ENCODE measurements at regions not wholly inside any gene's neighbourhood (a gene's known extent, or its start where the extent isn't known, plus 50 kb on each side); places are given as distances from the start of the nearest gene placed in this dataset.

DNA sequence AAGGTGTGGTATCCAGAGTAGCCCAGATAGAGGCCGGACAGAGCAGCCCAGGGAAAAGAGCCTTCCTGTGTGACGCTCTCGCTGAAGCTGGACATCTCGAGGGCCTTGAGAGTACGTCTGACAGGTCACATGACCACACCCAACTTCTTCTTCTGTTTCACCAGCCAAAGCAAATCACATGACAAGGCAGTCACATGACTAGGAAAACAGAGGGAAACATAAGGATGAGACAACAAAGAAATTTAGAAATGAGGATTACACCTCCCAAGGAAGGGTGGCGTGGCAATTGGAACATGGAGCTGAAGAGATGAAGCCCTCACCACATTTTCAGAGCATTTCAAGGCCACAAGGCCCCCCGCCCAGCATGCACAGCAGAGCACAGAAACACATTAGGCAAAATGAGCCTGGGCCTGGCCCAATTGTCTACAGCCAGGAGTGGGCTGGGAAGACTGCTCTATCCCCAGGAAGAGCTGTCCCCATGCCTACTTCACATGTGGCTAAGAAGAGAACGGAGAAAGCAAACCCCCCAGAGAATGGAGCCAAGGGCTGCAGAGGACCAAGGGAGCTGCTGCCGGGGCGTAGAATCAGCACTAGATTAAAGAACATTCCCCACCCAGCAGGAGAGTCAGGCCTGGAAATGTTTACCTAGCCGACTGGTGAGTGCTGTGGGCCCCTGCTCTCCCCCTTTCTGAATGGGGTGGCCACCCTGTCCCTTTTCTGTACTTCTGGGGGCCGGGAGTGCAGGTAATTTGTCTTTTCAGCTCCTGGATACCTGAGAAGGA, 305.1 kb downstream of the NPHP4 start:
- H3K4me1 ChIP-seq (ENCODE audit: insufficient read depth, low read length), result peaks cover 2% of the 10 kb centered on the region; the same call in 1 of the 2 replicates
- no peak overlapping the region for H2AFZ ChIP-seq (ENCODE audit: low read length)
- H3K9ac ChIP-seq (ENCODE audit: low read length), result no peak overlapping the region
- ATAC-seq (no peak), DNase-seq (no peak)
- no peak overlapping the region for H3K4me2 ChIP-seq (ENCODE audit: low read length)
- H4K20me1 ChIP-seq (ENCODE audit: low read length), result no peaks in the 10 kb centered on the region
- BruUV-seq (replicated peaks), result no TSS peak
- TF ChIP-seq, protein P1, sequence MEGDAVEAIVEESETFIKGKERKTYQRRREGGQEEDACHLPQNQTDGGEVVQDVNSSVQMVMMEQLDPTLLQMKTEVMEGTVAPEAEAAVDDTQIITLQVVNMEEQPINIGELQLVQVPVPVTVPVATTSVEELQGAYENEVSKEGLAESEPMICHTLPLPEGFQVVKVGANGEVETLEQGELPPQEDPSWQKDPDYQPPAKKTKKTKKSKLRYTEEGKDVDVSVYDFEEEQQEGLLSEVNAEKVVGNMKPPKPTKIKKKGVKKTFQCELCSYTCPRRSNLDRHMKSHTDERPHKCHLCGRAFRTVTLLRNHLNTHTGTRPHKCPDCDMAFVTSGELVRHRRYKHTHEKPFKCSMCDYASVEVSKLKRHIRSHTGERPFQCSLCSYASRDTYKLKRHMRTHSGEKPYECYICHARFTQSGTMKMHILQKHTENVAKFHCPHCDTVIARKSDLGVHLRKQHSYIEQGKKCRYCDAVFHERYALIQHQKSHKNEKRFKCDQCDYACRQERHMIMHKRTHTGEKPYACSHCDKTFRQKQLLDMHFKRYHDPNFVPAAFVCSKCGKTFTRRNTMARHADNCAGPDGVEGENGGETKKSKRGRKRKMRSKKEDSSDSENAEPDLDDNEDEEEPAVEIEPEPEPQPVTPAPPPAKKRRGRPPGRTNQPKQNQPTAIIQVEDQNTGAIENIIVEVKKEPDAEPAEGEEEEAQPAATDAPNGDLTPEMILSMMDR (conservative IDR thresholded peaks at IDR 0.05; ENCODE audit: low read depth, low read length), result no peak
- TF ChIP-seq EZH2 (IDR thresholded peaks at IDR 0.05; ENCODE audit: low read length, unreplicated experiment), result no peak
- no peak for TF ChIP-seq EZH2phosphoT487 (IDR thresholded peaks at IDR 0.05; ENCODE audit: borderline replicate concordance, low read length)
- intact Hi-C loops (cut with micrococcal nuclease), result no loop called here
- H3K9me2 ChIP-seq (replicated peaks; ENCODE audit: low read length), result no peaks in the 10 kb centered on the region
- H3K36me3 ChIP-seq (ENCODE audit: low read depth, low read length), result no peaks in the 10 kb centered on the region
- ChIA-PET POLR2A (ENCODE audit: unreplicated experiment) (no interaction called here), CTCF (no interaction called here)
- H3K9me3 ChIP-seq (ENCODE audit: low read length), result no peaks in the 10 kb centered on the region
- H3F3A ChIP-seq (ENCODE audit: low read length, unreplicated experiment), result no peaks in the 10 kb centered on the region
- H3K4me3 ChIP-seq (ENCODE audit: low read length), result no peak overlapping the region
- no peak overlapping the region for H3K27ac ChIP-seq (ENCODE audit: low read length)
- H3K27me3 ChIP-seq (ENCODE audit: low read length), result peaks cover 91% of the 10 kb centered on the region
- H3K79me2 ChIP-seq (ENCODE audit: low read length), result no peaks in the 10 kb centered on the region

DNA sequence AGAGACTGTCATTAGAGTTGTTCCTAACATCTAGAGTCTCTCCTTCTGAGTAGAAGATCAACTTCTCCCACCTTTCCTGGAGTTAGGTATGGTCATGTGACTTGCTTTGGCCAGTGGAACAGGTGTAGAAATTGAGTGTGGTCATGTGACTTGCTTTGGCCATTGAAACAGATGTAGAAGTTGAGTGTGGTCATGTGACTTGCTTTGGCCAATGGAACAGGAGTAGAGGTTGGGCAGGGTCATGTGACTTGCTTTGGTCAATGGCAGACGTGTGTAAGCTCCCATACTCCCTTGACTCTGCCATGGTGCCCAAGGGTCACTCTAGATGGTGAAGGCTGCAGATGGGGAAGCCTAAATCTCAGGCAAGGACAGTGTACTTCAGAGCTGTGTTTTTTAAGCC, 306.0 kb downstream of the NPHP4 start:
- no peak overlapping the region for H3K4me3 ChIP-seq (ENCODE audit: low read length)
- H3K79me2 ChIP-seq (ENCODE audit: low read length), result no peaks in the 10 kb centered on the region
- no peak overlapping the region for H3K9ac ChIP-seq (ENCODE audit: low read length)
- peaks cover 2% of the 10 kb centered on the region; the same call in 1 of the 2 replicates for H3K4me1 ChIP-seq (ENCODE audit: insufficient read depth, low read length)
- POLR2A ChIA-PET (ENCODE audit: unreplicated experiment), result no interaction called here
- no peak overlapping the region for H3K4me2 ChIP-seq (ENCODE audit: low read length)
- DNase-seq, result no peak
- intact Hi-C loops (cut with micrococcal nuclease), result no loop called here
- no peak overlapping the region for H3K27ac ChIP-seq (ENCODE audit: low read length)
- no peaks in the 10 kb centered on the region for H3K9me3 ChIP-seq (ENCODE audit: low read length)
- H3K27me3 ChIP-seq (ENCODE audit: low read length), result peaks cover 84% of the 10 kb centered on the region
- CTCF ChIA-PET, result no interaction called here
- no peaks in the 10 kb centered on the region for H3F3A ChIP-seq (ENCODE audit: low read length, unreplicated experiment)
- TF ChIP-seq EZH2phosphoT487 (IDR thresholded peaks at IDR 0.05; ENCODE audit: borderline replicate concordance, low read length) (no peak), EZH2 (IDR thresholded peaks at IDR 0.05; ENCODE audit: low read length, unreplicated experiment) (no peak)
- TF ChIP-seq, protein P1 (conservative IDR thresholded peaks at IDR 0.05; ENCODE audit: low read depth, low read length), result no peak
- H4K20me1 ChIP-seq (ENCODE audit: low read length), result no peaks in the 10 kb centered on the region
- no peak for ATAC-seq
- H3K36me3 ChIP-seq (ENCODE audit: low read depth, low read length), result no peaks in the 10 kb centered on the region
- H3K9me2 ChIP-seq (replicated peaks; ENCODE audit: low read length), result no peaks in the 10 kb centered on the region
- BruUV-seq (replicated peaks), result no TSS peak
- H2AFZ ChIP-seq (ENCODE audit: low read length), result no peak overlapping the region

DNA sequence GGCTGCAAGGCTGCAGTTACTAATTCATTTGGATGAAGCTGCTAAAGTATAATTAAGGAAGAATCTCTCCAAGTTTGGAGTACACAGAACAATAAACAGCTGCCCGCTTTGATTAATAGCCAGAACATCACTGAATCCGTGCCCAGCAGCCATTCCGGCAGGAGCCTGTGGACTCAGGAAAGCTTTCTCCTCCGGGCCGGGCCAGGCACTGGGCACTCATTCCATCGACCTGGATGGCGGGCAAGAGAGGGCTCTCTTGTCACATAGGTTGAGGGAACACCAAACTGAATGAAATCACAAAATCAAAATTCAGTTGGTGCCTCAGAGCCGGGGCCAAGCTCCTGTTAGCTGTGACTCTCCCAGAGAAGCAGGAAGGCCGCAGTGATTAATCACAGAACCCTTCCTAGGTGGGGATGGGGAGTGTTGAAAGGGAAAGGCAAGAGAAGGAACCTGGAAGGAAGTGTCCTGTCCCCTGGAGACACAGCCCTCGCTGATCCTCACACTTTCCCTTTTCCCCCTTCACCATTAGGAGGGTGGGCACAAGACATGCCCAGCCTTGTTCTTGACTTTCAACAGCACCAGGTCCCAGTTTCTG, 306.7 kb downstream of the NPHP4 start:
- Histone ChIP-seq H3K4me1 (ENCODE audit: insufficient read depth, low read length) (peaks cover 2% of the 10 kb centered on the region; the same call in 1 of the 2 replicates), H3K4me3 (ENCODE audit: low read length) (no peak overlapping the region), H3K9me3 (ENCODE audit: low read length) (no peaks in the 10 kb centered on the region), H3K27ac (ENCODE audit: low read length) (no peak overlapping the region), H4K20me1 (ENCODE audit: low read length) (no peaks in the 10 kb centered on the region), H3K27me3 (ENCODE audit: low read length) (peaks cover 77% of the 10 kb centered on the region), H3K36me3 (ENCODE audit: low read depth, low read length) (no peaks in the 10 kb centered on the region), H3F3A (ENCODE audit: low read length, unreplicated experiment) (no peaks in the 10 kb centered on the region), H2AFZ (ENCODE audit: low read length) (no peak overlapping the region), H3K4me2 (ENCODE audit: low read length) (no peak overlapping the region), H3K9me2 (replicated peaks; ENCODE audit: low read length) (no peaks in the 10 kb centered on the region), H3K9ac (ENCODE audit: low read length) (no peak overlapping the region), H3K79me2 (ENCODE audit: low read length) (no peaks in the 10 kb centered on the region)
- ATAC-seq (no peak), DNase-seq (no peak)
- ChIA-PET CTCF (no interaction called here), POLR2A (ENCODE audit: unreplicated experiment) (no interaction called here)
- intact Hi-C loops (cut with micrococcal nuclease), result no loop called here
- BruUV-seq (replicated peaks), result no TSS peak
- TF ChIP-seq EZH2phosphoT487 (IDR thresholded peaks at IDR 0.05; ENCODE audit: borderline replicate concordance, low read length) (no peak), EZH2 (IDR thresholded peaks at IDR 0.05; ENCODE audit: low read length, unreplicated experiment) (no peak)
- TF ChIP-seq, protein P1 (conservative IDR thresholded peaks at IDR 0.05; ENCODE audit: low read depth, low read length), result no peak
